DMS53 treated with DMSO at 0.1 percent for 48 hours (cell line): ENCODE measurements at regions not wholly inside any gene's neighbourhood (a gene's known extent, or its start where the extent isn't known, plus 50 kb on each side); places are given as distances from the start of the nearest gene placed in this dataset.
A peak's percentile ranks its signal among the peaks of the same experiment; 100 is the strongest.
"Not testable (repeated sequence)": the region's sequence is repeated elsewhere in the genome, so short reads cannot be mapped to it uniquely, and the experiment has no call there.

Source experiments
- DNase-seq: peaks from one replicate; lab custom pipeline; 2025; ENCODE audit not compliant: unreplicated experiment; lab: John Stamatoyannopoulos, UW

DNA sequence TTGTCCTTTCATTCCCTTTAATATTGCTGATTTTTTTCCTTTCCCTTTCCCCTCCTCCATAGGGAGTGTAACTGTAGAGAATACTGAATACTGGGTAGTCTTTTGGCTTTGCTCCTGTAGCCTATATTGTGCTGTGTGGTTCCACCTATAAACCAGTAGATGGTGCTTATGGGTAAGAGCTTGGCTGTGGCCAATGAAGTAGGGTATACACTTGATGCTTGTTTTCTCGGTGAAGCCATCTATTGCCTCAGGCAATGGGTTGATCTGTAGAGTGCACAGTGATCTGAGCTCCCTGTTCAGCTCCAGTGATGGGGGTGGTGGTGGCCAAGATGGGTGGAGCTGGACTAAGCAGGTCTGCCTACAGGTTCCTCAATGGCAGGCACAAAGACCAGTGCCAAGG lies 203.3 kb upstream of the IMPG1 start:
- peak; percentile 31 for DNase-seq

DNA sequence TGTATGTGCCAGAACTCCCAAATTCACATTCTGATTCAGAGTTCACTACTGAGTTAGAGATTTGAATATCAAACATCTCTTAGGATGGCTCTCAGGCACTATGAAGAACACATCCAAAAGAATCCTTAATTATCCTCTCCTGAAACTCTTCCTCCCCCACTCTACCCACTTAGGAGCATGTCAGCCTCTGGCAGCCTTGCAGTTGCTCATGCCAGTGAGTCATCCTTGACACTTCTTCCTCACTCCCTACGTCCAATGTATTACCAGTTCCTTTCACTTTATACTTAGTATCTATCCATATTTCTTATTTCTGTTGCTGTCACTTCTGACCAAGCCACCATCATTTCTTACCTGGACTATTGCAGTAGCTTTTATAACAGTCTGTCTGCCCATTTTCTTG lies 192.0 kb upstream of the IMPG1 start:
- DNase-seq = peak; percentile 17

- no peak for DNase-seq
Measured at GRCh38 chr6:76262240-76262639, 189.8 kb upstream of the IMPG1 start.

- no peak for DNase-seq
Measured at GRCh38 chr6:76250666-76251065, 178.2 kb upstream of the IMPG1 start.

DNA sequence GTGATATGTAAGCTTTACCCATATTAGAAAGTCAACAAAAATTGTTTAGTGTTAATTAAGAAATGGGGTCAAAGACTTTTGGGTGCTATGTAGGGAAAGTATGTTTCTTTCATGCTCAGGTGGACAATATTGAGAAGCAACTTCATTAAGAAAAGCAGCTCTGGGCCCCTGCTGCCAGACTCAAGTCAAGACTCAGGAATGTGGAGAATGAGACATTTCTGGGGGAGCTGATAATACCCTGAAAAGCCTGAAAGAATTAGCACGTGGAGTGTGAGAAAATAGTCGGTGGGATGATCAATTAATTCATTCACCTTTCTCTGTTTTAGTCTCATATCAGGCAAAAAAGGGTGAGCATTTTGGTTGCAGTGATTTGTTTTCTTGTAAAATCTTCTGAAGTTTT lies 175.1 kb upstream of the IMPG1 start:
- DNase-seq = no peak

- DNase-seq = no peak
Measured at GRCh38 chr6:76240092-76240491, 167.6 kb upstream of the IMPG1 start.

DNA sequence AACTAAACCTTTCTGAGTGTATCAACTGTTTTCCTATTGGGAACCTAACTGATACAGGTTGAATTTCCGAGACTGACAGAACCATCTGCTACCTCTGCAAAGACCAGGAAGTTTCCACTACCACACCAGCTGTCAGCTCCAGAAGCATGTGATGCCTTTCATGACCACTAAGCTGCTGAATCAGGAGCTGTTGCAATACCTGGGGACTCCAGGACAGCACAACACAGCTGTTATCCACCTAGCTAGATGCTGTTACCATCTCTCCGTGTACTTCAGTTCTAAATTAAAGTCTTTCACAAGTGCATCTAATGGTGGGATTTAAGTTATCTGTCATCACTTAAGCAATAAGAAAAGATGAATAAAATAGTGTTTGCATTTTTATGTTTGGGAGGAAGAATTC lies 158.2 kb upstream of the IMPG1 start:
- DNase-seq = peak; percentile 93

DNA sequence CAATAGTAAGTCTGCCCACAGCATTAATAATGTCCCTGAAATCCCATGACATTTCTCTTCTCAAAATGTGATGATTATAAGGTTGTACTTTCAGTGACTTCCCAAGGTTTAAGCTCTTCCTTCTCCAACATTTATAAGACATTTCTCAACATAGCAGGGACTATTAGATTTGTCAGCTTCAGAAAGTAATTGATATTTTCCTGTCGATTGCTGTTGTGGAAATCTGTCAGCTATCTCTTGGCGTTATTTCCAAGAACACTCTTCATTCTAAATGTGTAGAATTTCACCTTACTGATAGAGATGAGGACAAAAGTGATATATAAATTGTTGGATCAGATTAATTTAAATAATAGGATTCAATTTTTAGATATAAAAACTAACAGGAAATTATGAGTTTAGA lies 149.7 kb upstream of the IMPG1 start:
- DNase-seq = no peak

- DNase-seq = no peak
Measured at GRCh38 chr6:76221525-76221924, 149.1 kb upstream of the IMPG1 start.

DNA sequence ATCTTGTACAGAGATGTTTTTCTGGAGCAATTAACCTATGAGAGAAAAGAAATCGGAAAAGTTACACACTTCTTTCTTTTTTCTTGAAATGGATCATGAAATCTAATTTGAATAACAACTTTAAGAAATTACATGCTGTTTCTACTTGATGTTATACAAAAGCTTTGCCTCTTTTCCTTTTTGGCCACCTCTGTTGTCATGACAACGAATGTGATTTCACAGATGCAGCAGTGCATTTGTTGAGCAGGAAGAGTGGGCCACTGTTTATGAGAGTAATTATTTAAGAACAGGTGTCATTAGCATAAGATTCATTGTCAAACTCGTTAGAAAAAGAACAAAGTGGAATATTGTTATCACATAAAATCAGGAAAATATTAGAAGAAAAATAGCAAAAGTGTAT lies 148.3 kb upstream of the IMPG1 start:
- DNase-seq = no peak

GRCh38 chr6:76217606-76218005 lies 145.1 kb upstream of the IMPG1 start:
- DNase-seq = no peak

DNA sequence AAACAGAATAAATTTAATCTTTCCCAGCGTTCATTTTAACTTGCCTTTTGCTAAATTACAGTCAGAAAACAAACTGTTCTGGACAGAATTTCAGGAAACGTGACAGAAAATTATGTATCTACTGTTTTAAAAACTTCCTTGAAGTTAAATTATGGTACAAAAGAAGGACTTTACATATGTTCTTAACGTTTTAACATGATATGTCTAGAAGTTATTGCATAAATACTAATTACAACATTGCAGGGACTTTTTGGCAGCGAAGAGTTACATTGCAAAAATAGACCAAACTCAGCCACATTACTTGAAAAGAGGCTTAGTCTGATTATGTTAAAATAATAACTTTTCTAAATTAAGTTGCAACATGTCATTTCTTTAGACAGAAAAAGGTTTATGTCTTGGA lies 142.1 kb upstream of the IMPG1 start:
- no peak for DNase-seq

DNA sequence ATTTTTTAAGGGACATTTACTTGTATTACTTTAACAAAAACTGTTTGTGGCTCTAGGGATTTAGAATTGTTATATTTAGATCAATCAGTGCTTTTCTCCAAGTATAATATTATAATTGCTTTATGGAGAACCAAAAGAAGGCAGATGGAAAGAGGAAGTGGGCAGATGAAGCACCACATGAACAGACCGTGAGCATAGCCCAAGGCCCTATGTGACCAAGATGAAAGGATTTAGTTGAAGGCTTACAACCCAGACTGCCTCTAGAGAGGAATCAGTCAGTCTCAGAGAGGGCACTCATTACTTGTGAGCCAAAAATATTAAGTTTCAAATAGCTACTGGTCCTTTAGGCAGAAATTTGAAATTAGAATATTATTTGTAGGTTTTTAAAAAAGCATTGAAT lies 102.3 kb upstream of the IMPG1 start:
- DNase-seq = no peak

DNA sequence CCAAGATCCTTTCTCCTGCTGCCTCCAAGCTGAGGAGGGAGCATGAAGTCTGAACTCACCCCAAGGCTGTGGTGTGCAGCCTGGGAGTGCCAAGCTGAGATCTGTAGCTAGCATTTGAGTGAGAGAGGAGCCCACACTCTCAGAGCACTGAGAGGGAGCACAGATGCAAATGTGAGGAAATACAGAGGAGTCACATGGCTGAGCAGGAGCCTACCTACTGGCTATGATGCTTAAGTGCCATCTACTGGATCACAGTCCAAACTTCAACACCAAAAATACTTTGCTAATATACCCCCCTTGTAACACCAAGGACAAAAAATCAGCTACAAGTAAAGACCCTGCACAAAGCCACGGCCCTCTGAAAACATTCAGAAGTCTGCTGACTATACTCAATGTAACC lies 94.4 kb upstream of the IMPG1 start:
- DNase-seq = no peak

- DNase-seq = no peak
Measured at GRCh38 chr6:76166297-76166696, 93.8 kb upstream of the IMPG1 start.

- DNase-seq = no peak
Measured at GRCh38 chr6:76165471-76166221, 93.2 kb upstream of the IMPG1 start.

GRCh38 chr6:76162811-76163210 lies 90.3 kb upstream of the IMPG1 start:
- no peak for DNase-seq

- DNase-seq = not testable (repeated sequence)
Measured at GRCh38 chr6:76157800-76158199, 85.3 kb upstream of the IMPG1 start.

DNA sequence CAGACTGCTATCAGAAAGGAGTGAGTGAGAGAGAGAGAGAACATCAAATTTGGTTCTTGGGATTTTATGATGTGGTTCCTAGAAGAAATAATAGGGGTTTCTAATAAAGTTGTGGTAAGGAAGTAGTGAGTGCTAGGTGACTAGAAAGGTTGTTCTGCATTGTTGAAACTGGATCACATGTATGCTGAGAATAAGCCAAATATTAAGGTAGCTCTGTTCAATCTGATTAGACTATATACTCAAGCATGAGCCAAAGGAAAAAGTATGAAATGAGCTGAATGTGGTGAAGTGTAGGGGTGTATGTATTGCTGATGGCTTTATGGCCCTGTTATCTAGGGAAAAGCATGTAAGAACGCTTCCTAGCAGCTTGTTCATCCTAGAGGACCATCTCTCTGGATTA lies 63.0 kb upstream of the IMPG1 start:
- no peak for DNase-seq

- DNase-seq = no peak
Measured at GRCh38 chr6:76134651-76135050, 62.2 kb upstream of the IMPG1 start.

DNA sequence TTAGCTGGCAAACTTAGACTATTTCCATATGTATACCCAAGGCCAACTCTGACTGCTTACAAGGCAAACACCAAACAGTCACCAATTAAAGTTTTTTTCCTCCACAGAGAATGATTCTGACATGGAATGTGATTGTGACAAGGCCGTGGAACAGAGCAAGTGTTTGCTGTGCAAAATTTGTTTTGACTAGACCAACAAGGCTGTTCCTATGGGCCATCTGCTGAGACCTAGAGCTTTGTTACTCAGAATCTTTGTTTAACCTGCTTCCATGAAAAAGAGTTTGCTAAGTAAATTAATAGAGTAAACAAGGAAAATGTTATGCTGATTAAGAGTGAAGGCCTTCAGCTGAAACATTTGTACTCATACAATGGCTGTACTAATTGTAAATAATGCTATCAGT lies 51.6 kb upstream of the IMPG1 start:
- peak; percentile 67 for DNase-seq
